ENCODE measurements at regions not wholly inside any gene's neighbourhood (a gene's known extent, or its start where the extent isn't known, plus 50 kb on each side); places are given as distances from the start of the nearest gene placed in this dataset.

DNA sequence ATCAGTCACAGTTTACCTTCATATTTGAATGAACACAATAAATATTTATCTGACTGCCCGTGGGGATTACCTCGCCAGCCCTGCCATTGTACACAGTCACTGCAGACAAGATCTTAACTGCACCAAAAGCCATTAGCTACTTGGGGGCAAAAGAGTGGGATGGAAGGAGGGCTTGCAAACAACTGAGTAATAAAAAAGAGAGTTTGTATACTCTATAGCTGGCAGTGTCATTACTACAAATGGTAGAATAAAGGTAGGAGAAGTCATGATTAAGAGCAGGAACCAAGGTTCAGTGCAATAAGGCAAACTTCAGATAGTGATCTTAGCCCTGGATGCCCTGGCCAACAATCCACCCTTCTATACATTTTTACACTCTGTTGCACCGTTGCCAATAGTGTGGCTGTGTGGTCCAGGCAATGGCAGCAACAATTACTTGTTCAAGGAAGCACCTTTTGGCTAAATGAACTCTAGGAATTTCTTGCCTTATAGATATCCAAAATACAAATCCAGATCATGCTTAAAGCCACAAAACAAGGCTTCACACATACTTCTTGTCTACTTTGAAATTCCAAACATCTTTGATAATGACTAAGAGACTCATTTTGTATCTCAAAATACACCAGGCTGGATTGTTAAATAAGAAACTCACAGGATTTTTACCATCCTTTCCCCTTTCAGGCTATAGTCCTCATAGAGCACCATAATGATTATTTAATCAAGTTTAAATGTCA, 955.4 kb upstream of the ADGRB3 start (continued):
- TF ChIP-seq RBAK (tag by site-specific recombination; IDR thresholded peaks at IDR 0.05): no peak

DNA sequence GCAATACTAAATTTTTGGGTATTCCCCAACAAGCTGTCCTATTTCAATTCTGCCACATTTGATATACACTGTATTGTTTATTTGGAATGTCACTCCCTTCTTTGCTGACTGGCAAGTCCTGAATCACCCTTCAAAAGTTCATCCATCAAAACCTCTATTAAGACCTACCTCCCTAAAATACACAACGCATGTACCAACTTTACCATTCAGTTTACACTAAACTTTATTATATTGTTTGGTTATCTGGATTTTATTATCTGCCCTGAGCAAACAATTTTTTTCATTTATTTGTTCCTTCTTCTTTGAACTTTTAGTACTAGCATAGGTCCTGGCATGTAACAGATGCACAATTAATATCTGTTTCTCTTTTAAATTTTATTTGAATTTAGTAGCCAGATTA, 958.2 kb upstream of the ADGRB3 start:
- H3K9me3 ChIP-seq (ENCODE audit: control insufficient read depth, insufficient read depth, low read depth, low read length): no peaks in the 10 kb centered on the region
- ChIA-PET CTCF (no interaction called here), POLR2A (no interaction called here)
- no peaks in the 10 kb centered on the region for H3K4me1 ChIP-seq (ENCODE audit: control insufficient read depth, insufficient read depth, low read length)
- H3K36me3 ChIP-seq (ENCODE audit: control insufficient read depth in 2 of 2, insufficient read depth in 1 of 2, low read length in 2 of 2): no peaks in the 10 kb centered on the region
- H3K27ac ChIP-seq (ENCODE audit: extremely low read depth, low read depth, low read length): no peak overlapping the region
- no peak overlapping the region for H3K4me3 ChIP-seq (ENCODE audit: low read depth, low read length)
- no peak for TF ChIP-seq REPIN1 (tag by site-specific recombination; IDR thresholded peaks at IDR 0.05; ENCODE audit: low read depth)
- TF ChIP-seq SP7 (tag by site-specific recombination; IDR thresholded peaks at IDR 0.05): no peak
- no peak for TF ChIP-seq ZNF555 (tag by site-specific recombination; conservative IDR thresholded peaks at IDR 0.05)
- TF ChIP-seq, protein P1, sequence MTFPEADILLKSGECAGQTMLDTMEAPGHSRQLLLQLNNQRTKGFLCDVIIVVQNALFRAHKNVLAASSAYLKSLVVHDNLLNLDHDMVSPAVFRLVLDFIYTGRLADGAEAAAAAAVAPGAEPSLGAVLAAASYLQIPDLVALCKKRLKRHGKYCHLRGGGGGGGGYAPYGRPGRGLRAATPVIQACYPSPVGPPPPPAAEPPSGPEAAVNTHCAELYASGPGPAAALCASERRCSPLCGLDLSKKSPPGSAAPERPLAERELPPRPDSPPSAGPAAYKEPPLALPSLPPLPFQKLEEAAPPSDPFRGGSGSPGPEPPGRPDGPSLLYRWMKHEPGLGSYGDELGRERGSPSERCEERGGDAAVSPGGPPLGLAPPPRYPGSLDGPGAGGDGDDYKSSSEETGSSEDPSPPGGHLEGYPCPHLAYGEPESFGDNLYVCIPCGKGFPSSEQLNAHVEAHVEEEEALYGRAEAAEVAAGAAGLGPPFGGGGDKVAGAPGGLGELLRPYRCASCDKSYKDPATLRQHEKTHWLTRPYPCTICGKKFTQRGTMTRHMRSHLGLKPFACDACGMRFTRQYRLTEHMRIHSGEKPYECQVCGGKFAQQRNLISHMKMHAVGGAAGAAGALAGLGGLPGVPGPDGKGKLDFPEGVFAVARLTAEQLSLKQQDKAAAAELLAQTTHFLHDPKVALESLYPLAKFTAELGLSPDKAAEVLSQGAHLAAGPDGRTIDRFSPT (tag by site-specific recombination; IDR thresholded peaks at IDR 0.05): no peak
- TF ChIP-seq, protein P2, sequence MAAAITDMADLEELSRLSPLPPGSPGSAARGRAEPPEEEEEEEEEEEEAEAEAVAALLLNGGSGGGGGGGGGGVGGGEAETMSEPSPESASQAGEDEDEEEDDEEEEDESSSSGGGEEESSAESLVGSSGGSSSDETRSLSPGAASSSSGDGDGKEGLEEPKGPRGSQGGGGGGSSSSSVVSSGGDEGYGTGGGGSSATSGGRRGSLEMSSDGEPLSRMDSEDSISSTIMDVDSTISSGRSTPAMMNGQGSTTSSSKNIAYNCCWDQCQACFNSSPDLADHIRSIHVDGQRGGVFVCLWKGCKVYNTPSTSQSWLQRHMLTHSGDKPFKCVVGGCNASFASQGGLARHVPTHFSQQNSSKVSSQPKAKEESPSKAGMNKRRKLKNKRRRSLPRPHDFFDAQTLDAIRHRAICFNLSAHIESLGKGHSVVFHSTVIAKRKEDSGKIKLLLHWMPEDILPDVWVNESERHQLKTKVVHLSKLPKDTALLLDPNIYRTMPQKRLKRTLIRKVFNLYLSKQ (tag by site-specific recombination; IDR thresholded peaks at IDR 0.05; ENCODE audit: borderline replicate concordance): no peak
- no peak for TF ChIP-seq SCRT1 (tag by site-specific recombination; IDR thresholded peaks at IDR 0.05; ENCODE audit: borderline replicate concordance)
- TF ChIP-seq, protein P3, sequence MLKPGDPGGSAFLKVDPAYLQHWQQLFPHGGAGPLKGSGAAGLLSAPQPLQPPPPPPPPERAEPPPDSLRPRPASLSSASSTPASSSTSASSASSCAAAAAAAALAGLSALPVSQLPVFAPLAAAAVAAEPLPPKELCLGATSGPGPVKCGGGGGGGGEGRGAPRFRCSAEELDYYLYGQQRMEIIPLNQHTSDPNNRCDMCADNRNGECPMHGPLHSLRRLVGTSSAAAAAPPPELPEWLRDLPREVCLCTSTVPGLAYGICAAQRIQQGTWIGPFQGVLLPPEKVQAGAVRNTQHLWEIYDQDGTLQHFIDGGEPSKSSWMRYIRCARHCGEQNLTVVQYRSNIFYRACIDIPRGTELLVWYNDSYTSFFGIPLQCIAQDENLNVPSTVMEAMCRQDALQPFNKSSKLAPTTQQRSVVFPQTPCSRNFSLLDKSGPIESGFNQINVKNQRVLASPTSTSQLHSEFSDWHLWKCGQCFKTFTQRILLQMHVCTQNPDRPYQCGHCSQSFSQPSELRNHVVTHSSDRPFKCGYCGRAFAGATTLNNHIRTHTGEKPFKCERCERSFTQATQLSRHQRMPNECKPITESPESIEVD (tag by site-specific recombination; IDR thresholded peaks at IDR 0.05): no peak
- TF ChIP-seq, protein P4, sequence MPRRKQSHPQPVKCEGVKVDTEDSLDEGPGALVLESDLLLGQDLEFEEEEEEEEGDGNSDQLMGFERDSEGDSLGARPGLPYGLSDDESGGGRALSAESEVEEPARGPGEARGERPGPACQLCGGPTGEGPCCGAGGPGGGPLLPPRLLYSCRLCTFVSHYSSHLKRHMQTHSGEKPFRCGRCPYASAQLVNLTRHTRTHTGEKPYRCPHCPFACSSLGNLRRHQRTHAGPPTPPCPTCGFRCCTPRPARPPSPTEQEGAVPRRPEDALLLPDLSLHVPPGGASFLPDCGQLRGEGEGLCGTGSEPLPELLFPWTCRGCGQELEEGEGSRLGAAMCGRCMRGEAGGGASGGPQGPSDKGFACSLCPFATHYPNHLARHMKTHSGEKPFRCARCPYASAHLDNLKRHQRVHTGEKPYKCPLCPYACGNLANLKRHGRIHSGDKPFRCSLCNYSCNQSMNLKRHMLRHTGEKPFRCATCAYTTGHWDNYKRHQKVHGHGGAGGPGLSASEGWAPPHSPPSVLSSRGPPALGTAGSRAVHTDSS (tag by site-specific recombination; IDR thresholded peaks at IDR 0.05): no peak
- TF ChIP-seq ZNF157 (tag by site-specific recombination; IDR thresholded peaks at IDR 0.05): no peak
- TF ChIP-seq, protein P5, sequence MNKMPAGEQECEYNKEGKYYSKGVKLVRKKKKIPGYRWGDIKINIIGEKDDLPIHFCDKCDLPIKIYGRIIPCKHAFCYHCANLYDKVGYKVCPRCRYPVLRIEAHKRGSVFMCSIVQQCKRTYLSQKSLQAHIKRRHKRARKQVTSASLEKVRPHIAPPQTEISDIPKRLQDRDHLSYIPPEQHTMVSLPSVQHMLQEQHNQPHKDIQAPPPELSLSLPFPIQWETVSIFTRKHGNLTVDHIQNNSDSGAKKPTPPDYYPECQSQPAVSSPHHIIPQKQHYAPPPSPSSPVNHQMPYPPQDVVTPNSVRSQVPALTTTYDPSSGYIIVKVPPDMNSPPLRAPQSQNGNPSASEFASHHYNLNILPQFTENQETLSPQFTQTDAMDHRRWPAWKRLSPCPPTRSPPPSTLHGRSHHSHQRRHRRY (tag by site-specific recombination; IDR thresholded peaks at IDR 0.05): no peak
- no peak for TF ChIP-seq OSR2 (tag by site-specific recombination; IDR thresholded peaks at IDR 0.05)
- TF ChIP-seq, protein P6, sequence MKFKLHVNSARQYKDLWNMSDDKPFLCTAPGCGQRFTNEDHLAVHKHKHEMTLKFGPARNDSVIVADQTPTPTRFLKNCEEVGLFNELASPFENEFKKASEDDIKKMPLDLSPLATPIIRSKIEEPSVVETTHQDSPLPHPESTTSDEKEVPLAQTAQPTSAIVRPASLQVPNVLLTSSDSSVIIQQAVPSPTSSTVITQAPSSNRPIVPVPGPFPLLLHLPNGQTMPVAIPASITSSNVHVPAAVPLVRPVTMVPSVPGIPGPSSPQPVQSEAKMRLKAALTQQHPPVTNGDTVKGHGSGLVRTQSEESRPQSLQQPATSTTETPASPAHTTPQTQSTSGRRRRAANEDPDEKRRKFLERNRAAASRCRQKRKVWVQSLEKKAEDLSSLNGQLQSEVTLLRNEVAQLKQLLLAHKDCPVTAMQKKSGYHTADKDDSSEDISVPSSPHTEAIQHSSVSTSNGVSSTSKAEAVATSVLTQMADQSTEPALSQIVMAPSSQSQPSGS (tag by site-specific recombination; IDR thresholded peaks at IDR 0.05; ENCODE audit: low read depth): no peak
- TF ChIP-seq GLIS1 (tag by site-specific recombination; IDR thresholded peaks at IDR 0.05): no peak
- TF ChIP-seq, protein P7, sequence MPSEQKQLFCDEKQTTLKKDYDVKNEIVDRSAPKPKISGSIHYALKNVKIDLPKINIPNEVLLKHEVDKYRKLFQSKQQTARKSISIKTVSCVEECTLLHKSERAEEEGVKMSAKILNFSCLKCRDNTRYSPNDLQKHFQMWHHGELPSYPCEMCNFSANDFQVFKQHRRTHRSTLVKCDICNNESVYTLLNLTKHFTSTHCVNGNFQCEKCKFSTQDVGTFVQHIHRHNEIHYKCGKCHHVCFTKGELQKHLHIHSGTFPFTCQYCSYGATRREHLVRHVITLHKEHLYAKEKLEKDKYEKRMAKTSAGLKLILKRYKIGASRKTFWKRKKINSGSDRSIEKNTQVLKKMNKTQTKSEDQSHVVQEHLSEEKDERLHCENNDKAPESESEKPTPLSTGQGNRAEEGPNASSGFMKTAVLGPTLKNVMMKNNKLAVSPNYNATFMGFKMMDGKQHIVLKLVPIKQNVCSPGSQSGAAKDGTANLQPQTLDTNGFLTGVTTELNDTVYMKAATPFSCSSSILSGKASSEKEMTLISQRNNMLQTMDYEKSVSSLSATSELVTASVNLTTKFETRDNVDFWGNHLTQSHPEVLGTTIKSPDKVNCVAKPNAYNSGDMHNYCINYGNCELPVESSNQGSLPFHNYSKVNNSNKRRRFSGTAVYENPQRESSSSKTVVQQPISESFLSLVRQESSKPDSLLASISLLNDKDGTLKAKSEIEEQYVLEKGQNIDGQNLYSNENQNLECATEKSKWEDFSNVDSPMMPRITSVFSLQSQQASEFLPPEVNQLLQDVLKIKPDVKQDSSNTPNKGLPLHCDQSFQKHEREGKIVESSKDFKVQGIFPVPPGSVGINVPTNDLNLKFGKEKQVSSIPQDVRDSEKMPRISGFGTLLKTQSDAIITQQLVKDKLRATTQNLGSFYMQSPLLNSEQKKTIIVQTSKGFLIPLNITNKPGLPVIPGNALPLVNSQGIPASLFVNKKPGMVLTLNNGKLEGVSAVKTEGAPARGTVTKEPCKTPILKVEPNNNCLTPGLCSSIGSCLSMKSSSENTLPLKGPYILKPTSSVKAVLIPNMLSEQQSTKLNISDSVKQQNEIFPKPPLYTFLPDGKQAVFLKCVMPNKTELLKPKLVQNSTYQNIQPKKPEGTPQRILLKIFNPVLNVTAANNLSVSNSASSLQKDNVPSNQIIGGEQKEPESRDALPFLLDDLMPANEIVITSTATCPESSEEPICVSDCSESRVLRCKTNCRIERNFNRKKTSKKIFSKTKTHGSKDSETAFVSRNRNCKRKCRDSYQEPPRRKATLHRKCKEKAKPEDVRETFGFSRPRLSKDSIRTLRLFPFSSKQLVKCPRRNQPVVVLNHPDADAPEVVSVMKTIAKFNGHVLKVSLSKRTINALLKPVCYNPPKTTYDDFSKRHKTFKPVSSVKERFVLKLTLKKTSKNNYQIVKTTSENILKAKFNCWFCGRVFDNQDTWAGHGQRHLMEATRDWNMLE (tag by site-specific recombination; conservative IDR thresholded peaks at IDR 0.05; ENCODE audit: low read depth): no peak
- TF ChIP-seq ZNF248 (tag by site-specific recombination; IDR thresholded peaks at IDR 0.05): no peak
- TF ChIP-seq ZNF140 (tag by site-specific recombination; IDR thresholded peaks at IDR 0.05): no peak
- no peak for TF ChIP-seq ZNF677 (tag by site-specific recombination; IDR thresholded peaks at IDR 0.05)

Measured in HEK293 (cell line).